GM18498 (cell line): ENCODE measurements at regions not wholly inside any gene's neighbourhood (a gene's known extent, or its start where the extent isn't known, plus 50 kb on each side); places are given as distances from the start of the nearest gene placed in this dataset.

Source experiments
- ATAC-seq: cut with Tn5 transposase; IDR thresholded peaks from one replicate; pipeline ENCODE4 v1.9.1; 2021; ENCODE audit warnings: mild to moderate bottlenecking, moderate library complexity; ENCODE audit not compliant: unreplicated experiment

DNA sequence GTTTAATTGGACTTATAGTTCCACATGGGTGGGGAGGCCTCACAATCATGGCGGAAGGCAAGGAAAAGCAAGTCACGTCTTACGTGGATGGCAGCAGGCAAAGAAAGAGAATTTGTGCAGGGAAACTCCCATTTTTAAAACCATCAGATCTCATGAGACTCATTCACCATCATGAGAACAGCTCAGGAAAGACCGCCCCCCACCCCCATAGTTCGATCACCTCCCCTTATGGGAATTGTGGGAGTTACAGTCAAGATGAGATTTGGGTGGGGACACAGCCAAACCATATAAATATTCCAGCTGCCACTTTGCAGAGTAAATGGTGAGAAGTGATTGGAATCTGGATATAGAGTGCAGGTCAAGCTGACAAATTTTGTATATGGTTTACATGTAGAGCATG, 187.4 kb downstream of the ARL4C start:
- no peak for ATAC-seq

DNA sequence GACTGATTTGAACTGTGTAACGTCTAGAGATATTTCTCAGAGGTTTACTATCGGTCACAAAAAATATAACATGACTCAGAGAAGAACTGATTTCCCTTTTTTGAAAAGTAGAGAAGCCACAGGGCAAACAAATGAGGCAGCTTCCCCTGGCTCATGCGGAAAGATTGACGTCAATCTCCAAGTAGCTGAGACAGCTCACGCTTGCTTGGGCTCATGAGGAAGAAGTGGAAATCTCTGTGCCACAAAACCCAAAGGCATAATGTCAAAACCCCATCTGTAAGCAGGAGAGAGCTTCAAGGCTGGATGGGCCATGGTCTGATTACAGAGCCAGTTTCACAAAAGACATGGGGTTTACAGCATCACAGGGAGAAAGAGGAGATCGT, 188.1 kb downstream of the ARL4C start:
- peak; percentile 92 for ATAC-seq

DNA sequence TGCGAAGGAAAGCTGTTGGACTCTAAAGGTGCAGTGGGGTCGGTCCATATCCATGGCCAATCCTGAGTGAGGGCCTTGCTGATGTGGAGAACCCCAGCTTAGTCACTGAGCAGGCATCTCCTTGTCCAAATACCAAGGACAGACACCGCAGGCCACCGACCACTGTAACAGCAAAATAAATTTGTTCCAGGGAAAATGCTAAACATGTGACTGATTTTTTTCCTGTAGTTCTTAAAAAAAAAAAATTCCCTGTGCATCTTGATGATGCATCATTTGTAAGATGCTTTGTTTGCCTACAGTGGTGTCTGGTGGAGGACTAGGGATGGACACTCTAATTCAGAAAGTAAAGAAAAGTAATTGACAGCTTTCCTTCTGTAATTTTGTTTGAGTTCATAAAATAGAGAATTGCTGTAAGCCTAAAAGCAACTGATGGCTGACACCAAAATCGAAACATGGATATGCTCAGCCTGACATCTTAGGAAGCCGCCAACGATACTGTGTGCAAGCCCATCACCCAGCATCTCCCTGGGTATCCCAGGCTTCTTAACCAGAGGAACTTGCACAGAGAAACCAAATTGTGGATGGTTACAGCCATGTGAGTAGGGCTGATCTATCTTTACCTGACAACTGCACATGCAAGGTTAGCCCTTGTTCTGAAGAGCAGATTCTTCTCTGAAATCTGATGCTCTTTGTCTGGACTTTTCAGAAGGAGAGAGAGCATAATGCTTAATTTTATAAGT, 188.6 kb downstream of the ARL4C start:
- ATAC-seq: no peak

DNA sequence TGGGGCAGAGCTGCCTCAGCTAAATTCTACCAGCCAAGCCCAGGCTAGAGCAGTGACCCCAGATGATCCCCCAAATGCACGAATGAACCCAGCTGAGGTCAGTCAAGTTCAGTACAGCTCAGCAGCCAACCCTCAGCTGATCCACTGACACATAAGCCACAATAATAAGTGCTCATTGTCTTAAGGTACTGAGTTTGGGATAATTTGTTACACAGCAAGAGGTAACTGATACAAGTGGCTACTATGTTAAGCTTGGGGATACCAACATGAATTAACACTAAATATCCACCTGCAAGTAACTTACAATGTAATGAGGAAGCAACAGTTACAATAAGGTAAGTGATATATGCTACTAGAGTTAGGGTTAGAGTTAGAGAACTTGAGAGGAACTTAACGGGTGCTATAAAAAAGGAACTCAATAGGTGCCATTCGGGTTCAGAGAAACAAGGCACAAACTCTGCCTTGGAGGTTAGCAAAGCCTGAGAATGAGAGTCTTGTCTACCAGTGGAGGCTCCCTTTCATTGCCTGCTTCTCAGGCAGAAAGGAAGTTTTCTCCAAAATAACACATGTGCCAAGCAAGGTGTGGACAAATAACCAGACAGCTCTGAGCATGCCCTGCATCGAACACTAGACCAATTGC, 189.4 kb downstream of the ARL4C start:
- ATAC-seq: no peak

DNA sequence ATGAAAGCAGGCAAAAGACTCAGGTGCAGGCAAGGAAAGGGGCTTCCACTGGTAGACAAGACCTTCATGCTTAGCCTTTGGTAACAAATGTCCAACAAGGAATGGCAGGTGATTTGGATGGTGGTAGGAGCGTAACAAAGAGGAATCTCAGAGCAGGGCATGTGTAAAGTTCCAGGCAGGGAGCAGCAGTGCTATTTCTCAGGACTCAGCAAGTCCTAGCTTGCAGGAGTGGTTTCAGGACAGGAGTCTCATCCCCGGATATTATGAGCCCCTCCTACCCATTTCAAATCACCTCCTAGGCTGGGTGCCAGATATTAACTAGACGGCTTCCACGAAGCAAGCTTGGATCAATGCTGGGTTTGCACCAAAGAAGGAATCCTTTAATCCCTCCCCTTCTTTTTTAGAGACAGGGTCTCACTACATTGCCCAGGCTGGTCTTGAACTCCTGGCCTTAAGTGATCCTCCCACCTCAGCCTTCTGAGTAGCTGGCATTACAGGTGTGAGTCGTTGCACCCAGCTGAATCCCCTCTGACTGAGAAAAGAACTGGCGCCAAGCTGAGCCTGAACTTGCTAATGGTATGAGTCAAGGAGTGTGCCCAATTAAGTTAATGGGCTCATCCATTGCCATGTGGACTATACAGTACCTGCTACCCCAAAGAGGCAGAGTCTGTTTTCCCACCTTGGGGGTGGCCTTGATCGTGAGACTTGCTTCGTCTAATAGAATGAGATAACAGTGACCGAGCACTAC, 190.3 kb downstream of the ARL4C start:
- ATAC-seq: no peak

DNA sequence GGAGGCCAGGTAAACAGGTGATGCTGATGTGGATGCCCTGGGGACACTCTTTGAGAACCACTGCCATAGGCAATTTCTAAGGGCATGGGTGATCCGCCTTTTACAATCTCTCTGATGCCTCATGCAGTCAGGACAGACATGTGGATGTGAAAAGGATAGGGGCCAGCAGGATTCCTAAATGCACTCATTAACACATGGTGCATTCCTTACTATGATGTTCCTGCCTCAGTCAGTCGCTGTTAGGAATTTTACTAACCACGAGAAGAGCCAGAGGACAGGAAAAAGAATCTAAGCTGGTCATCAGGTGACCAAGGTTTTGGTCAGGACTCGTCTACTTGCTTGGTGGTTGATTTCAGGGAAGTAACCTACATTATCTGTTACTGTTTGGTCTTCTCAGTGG, 191.0 kb downstream of the ARL4C start:
- no peak for ATAC-seq

DNA sequence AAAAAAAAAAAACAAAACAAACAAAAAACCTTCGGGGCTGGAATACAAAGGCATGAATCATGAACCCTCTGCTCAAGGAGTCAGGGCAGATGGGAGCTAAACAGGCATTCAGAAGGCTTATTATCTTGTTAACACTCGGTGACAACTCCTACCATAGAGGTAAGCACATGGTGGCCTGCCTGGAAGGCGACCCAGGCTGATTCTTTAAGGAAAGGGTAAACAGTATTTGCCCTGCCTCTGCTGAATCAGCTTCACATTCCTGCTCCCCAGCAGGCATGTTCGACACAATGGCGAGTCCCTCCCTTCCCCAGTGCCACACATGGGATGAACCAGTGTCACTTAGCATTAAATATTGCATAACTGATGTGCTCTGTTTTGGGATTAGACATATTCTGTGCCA, 191.9 kb downstream of the ARL4C start:
- ATAC-seq: no peak

DNA sequence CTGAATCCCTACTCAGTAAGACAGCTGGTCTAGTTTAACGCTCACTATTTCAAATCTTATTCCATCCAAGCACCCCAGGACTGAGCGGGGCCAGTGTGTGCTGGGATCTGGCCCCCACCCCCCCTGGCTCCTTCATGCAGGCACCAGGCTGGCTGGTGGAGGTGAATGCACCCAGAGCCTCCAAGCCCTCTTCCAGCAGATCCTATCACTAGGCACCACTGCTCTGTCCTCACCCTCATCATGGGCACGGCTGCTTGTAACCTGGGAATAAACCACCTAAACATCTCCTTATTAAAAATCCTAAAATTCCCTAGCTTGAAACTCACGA, 194.3 kb downstream of the ARL4C start:
- ATAC-seq: no peak

DNA sequence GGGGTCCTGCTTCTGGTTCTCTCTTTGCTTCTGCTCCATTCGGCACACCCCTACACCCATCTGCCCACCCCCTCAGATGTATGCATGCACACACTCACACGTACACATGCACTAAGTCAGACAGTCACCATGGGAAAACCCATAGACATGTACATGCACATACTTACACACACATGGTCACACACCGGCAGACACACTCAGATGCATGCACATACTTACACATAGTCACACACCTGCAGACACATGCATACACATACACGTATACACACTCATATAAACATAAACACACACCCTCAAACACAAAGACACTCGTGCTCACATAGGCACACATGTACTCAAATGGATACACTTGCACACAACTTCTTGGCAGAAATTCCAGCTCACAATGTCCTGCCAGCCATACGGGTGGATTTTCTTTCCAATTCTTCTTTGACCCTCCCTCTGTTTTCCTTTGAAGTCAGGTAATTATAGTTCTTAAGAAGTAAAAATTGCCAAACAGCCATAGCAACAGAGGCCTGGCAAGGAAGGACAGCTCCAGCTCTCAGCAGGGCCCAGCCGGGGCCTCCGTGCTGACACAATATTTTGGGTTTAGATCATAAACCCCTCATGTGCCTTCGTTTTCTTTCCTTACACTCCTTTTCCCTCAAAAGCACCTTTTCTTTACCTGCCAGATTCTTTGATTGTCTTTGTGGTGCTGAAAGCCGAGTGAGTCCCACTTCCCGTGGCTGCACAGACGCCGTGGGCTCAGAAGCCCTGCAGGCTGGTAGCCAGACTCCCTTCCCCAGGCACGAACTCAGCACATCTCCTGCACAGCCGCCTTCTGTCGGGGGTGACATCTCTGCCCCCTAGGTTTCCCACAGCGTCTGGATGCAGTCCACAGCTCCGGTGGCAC, 195.7 kb downstream of the ARL4C start:
- ATAC-seq: no peak

DNA sequence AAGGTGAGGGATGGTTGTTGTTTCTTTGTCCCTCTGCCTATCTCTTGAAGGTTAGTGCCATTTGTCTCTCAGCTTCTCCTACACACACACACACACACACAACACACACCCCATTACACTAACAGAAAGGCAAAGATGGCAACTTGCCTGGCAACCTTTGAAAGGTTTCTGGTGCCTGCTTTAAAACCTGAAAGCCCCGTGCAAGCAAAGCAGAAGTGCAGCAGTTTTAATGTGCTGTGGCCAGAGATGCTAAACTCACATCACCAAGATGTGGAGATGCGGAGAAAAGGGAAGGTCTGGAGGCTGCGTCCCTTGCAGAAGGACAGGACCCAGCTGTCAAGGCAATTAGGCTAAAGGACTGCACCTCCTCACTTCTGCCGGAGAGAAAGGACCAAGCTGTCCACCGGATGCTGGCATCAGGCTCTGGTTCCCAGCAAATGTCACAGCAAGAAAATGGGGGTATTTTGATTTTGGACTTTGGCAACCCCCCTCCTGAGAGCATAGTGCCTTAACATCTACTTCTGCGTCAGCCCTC, 196.4 kb downstream of the ARL4C start:
- no peak for ATAC-seq

DNA sequence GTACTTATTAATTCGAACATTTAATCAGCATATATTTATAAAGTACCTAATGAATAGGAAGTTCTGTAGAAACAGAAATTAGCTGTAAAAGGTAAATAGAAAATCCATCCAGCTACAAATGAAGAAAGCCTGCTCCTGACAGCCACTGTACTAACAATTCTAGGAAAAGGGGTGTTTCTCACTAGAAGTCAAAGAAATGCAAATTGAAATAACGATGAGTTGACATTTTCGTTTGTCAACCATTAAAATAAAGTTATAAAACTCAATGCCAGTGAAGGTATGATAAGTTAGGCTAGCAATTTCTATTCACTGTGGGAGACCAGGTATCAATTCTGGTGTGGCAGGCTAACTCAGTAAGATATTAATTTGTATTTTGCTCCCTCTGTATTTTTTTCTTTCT, 198.0 kb downstream of the ARL4C start:
- ATAC-seq: no peak

DNA sequence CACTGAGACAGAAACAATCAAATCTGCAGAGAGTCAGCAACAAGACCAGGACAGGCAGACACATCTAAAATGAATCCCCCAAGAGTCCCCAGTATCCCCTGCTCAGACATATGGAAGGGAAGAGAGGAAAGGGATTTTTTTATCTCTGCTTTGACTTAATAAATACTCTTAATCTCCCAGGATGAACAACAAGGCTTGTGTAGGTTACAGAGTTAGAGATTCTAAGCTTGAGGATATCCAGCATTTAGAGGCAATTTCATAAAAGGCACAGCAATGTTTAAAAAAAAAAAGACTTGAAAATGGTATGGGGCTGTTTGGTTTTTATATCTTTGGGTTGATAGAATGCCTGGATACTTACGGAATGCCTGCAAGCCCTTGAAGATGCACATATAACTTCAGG, 199.9 kb downstream of the ARL4C start:
- ATAC-seq: no peak

DNA sequence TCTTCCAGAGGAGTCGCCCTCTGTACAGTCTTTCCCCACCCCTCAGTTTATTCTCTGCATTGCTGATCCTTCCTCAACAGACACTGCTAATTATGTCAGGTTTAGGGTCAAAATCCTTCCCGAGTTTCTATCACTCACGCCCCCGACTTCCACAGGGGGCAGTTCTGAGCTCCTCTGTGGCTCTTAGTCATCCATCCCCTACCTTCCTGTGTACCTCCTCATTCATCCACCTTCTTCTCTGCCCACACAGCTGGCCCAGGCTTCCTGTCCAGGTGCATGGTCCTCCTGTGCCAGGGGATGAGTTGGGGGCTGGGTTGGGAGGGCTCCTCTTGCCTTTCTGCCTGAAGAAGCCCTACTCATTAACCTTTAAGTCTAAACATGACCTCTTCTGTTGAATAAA, 202.9 kb downstream of the ARL4C start:
- no peak for ATAC-seq

DNA sequence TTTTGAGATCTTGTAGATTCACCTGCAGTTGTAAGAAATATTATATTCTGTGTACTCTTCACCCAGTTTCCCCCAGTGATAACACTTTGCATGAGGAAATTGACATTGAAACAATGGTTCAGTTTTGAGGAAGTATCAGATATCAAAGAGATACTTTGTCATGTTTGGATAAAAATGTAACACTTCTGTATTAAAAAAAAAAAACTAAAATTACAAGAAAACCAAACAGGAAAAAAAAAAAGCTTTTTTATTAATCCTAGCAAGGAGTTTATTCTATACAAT, 204.0 kb downstream of the ARL4C start:
- peak; percentile 6 for ATAC-seq

DNA sequence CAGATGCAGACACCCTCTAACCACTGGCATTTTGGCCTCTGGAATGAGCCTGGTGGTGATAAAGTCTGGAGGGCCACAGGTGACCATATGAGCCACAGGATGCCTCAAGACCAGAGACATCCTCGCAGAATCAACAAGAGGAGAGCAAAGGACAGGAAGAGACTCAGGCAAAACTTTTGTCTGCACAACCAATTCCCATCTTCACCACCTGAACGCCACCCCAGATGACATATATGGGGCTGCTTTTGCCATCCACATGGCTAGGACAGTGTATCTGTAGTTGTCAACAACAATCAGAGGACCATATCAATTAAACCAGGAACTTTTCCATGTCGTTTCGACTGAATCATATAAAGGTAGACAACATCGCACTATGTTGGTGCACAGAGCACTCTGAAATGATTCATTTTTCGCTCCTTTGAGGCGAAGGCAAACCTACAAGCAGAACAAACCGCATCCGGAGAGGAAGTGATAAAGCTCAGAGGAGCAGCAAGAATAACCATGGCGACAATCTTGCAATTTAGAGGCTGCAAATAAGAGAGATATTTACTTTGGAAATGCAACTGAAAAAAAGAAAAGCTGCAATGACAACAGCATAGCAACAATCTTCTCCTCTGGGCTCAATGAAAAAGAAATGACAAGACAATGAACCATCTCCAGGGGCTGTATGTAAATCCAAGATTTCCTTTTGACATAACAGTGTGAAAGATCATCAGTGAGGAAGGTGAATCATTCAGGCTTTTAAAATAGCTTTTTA, 204.5 kb downstream of the ARL4C start:
- ATAC-seq: peak; percentile 74

DNA sequence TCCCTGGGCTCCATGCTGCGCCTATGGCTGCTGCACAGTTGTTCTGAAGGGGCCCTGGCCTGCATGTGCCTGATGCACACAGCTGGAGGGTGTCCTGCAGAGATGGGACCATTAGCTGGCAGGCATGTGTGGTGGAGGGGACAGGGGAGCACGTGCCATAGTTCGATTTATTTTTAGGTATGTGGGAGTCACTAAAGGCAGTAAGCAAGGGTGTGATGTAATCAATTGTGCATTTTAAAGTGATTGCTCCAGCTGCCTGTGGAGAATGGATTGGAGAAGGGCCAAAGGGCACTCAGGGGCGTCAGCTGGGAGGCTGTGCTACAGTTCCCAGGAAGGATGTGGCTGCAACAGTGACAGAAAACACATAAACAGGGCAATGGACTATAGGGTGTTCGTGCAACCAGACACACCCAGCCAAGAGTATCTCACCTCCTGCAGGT, 205.1 kb downstream of the ARL4C start:
- ATAC-seq: peak; percentile 9

DNA sequence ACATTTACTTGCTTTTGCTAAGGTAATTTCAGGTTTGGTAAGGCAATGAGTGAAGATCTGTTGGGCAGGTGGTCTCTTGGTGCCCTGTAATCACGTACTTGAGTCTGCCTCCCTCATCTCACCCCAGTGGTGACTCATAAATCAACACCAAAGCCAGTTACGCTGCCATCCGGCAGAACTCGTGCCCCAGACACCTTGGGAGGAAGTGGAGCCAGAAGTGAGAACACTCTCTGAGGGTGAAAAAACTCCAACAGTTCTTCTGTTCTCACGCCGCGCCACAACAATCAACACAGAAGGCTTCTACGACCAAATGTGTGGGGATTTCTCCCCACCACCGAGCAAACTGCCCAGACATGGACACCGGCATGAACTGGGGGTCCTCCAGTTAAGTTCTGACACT, 206.2 kb downstream of the ARL4C start:
- peak; percentile 71 for ATAC-seq

DNA sequence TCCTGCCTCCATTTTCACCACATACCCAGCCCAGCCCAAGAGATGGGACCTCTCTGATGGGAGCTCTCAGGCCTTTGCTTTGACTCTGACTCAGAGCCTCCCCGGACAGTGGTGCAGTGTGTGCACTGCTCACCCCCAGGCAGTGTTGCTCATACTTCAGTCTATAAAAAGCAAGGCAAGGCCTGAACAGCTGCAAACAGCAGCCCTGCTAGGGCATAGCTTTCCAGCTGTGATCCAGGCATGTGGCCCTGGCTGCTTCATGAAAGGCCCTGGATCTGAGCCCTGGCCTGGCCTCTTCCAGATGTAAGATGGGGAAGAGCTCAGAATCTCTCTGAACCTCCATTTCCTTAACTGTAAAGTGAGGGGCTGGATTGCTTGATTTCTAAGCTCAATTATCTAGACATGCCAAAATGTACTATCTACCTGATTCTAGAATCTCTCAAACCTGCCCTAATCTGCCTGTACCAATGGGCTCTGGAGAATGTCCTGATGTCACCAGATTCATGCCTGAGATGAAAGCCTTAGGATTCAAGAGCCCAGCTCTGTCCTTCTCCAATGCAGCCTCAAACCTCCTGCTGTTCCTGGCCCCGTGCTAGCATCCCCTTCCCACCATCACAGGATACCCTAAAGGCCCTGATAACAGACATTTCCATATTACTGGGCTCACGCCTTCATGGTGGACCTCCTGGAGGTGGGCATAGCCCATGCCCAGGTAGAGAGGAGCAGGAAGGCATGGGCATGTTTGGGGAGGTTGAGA, 206.9 kb downstream of the ARL4C start:
- no peak for ATAC-seq

DNA sequence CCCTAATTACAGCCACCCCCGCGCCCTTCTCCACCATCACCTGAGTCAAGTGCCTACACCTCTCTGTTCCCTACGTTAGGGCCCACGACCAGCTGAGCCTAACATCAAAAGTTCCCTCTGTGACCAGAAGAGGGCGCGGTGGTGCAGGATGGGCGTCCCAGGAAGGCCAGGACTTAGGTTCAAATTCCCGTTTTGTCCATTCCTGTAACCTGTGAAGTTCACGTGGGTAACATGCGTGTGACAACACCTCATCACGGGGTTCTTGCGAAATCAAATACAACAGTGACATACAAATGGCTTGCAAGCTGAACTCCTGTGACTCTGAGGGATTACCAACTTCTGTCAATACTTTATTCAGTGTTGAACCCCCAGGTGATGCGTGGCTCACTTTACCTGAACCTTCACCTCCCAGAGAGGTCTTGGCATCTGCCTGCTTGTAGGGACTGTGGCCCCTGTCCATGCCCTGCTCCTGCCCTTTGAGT, 207.9 kb downstream of the ARL4C start:
- ATAC-seq: no peak

DNA sequence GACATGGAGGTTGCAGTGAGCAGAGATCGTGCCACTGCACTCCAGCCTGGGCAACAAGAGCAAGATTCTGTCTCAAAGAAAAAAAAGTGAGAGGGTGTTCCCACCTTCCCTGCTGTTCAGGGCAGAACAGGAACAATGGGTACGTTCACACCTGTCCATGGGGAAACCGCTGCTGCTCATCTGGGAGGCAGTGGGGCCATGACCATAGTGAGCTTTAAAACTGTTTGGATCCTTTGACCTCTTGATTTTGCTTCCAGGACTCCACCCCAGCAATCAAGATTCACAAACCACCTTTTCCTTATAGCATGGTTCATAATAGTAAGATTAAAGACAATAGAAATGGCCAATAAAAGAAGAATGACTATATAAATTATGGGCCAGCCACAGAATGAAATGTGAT, 209.2 kb downstream of the ARL4C start:
- no peak for ATAC-seq
